Mesenchymal stem cell (in vitro differentiated cells and primary cell): ENCODE measurements at regions not wholly inside any gene's neighbourhood (a gene's known extent, or its start where the extent isn't known, plus 50 kb on each side); places are given as distances from the start of the nearest gene placed in this dataset.

ENCODE experiments used
- DNase-seq: peaks from one replicate; pipeline ENCODE4 v3.0.0-alpha.2; 2013
- H2AFZ ChIP-seq: one replicate; pipeline ENCODE4 v1.6.1; 2013; ENCODE audit warnings: low read depth, mild to moderate bottlenecking, control low read depth, inconsistent platforms, low read length, moderate library complexity
- H2AK5ac ChIP-seq: 2 replicates; pipeline ENCODE4 v1.6.1; 2013; ENCODE audit warnings: low read length, moderate library complexity, mild to moderate bottlenecking, inconsistent platforms; ENCODE audit not compliant: severe bottlenecking
- H2BK120ac ChIP-seq: one replicate; pipeline ENCODE4 v1.6.1; 2013; ENCODE audit warnings: low read depth, mild to moderate bottlenecking, inconsistent platforms, low read length, moderate library complexity
- H2BK12ac ChIP-seq, 2 experiments: one replicate each; pipeline ENCODE4 v1.6.1; 2013; ENCODE audit warnings: inconsistent platforms in 2 of 2, low read length in 2 of 2, mild to moderate bottlenecking in 2 of 2, moderate library complexity in 2 of 2, control low read depth in 1 of 2
- H2BK15ac ChIP-seq: one replicate; pipeline ENCODE4 v1.6.1; 2013; ENCODE audit warnings: mild to moderate bottlenecking, low read depth, inconsistent platforms; ENCODE audit not compliant: poor library complexity, severe bottlenecking
- H2BK5ac ChIP-seq: 2 replicates; pipeline ENCODE4 v1.6.1; 2013; ENCODE audit warnings: low read depth, mild to moderate bottlenecking, low read length, control low read depth, inconsistent platforms; ENCODE audit not compliant: poor library complexity, severe bottlenecking
- H3K14ac ChIP-seq, 2 experiments: one replicate each; pipeline ENCODE4 v1.6.1; 2013; ENCODE audit warnings: inconsistent platforms in 2 of 2, low read length in 2 of 2, control low read depth in 1 of 2, mild to moderate bottlenecking in 1 of 2, moderate library complexity in 1 of 2
- H3K18ac ChIP-seq, 2 experiments: one replicate each; pipeline ENCODE4 v1.6.1; 2013; ENCODE audit warnings: inconsistent platforms in 2 of 2, low read length in 2 of 2, control low read depth in 1 of 2, low read depth in 1 of 2, mild to moderate bottlenecking in 1 of 2
- H3K23ac ChIP-seq, 2 experiments: one replicate each; pipeline ENCODE4 v1.6.1; 2013; ENCODE audit warnings: inconsistent platforms in 2 of 2, low read length in 2 of 2, mild to moderate bottlenecking in 2 of 2, moderate library complexity in 2 of 2, control low read depth in 1 of 2
- H3K27ac ChIP-seq: 2 replicates; pipeline ENCODE4 v1.5.1; 2013; ENCODE audit warnings: mild to moderate bottlenecking, moderate library complexity, low read length, control low read depth, inconsistent platforms; ENCODE audit not compliant: poor library complexity, severe bottlenecking
- H3K27me3 ChIP-seq, 2 experiments: 2 replicates each; pipeline versions ENCODE4 v1.6.1 to v1.7.0; 2013; ENCODE audit warnings: low read length in 2 of 2, mild to moderate bottlenecking in 2 of 2, moderate library complexity in 2 of 2, control low read depth in 1 of 2, inconsistent platforms in 1 of 2; ENCODE audit not compliant: control insufficient read depth in 1 of 2, insufficient read depth in 1 of 2
- H3K36me3 ChIP-seq, 2 experiments: 2 replicates each; pipeline versions ENCODE4 v1.6.1 to v1.7.0; 2013; ENCODE audit warnings: low read length in 2 of 2, control low read depth in 1 of 2, inconsistent platforms in 1 of 2, low read depth in 1 of 2, mild to moderate bottlenecking in 1 of 2; ENCODE audit not compliant: insufficient read depth in 2 of 2, control insufficient read depth in 1 of 2
- H3K4ac ChIP-seq, 2 experiments: one replicate each; pipeline ENCODE4 v1.6.1; 2013; ENCODE audit warnings: inconsistent platforms in 2 of 2, low read length in 2 of 2, mild to moderate bottlenecking in 2 of 2, moderate library complexity in 2 of 2, control low read depth in 1 of 2, low read depth in 1 of 2
- H3K4me1 ChIP-seq: 2 replicates; pipeline ENCODE4 v1.6.1; 2013; ENCODE audit warnings: low read depth, low read length, control low read depth; ENCODE audit not compliant: control insufficient read depth, insufficient read depth
- H3K4me2 ChIP-seq: 2 replicates; pipeline ENCODE4 v1.6.1; 2013; ENCODE audit warnings: low read length, mild to moderate bottlenecking, inconsistent platforms; ENCODE audit not compliant: poor library complexity, severe bottlenecking
- H3K4me3 ChIP-seq, 2 experiments: 2 replicates each; pipeline versions ENCODE4 v1.5.1 to v1.7.0; 2013; ENCODE audit warnings: low read length in 2 of 2, mild to moderate bottlenecking in 2 of 2, control low read depth in 1 of 2, low read depth in 1 of 2; ENCODE audit not compliant: insufficient read depth in 1 of 2
- H3K79me1 ChIP-seq: replicated peaks from 2 replicates; pipeline ENCODE4 v1.6.1; 2013; ENCODE audit warnings: mild to moderate bottlenecking, control low read depth, low read length, inconsistent platforms; ENCODE audit not compliant: poor library complexity, severe bottlenecking
- H3K9ac ChIP-seq: 2 replicates; pipeline ENCODE4 v1.7.0; 2013; ENCODE audit warnings: mild to moderate bottlenecking, low read length, moderate library complexity
- H3K9me3 ChIP-seq: 2 replicates; pipeline ENCODE4 v1.7.0; 2013; ENCODE audit warnings: mild to moderate bottlenecking, low read length; ENCODE audit not compliant: control insufficient read depth
- H4K8ac ChIP-seq: one replicate; pipeline ENCODE4 v1.6.1; 2013; ENCODE audit warnings: inconsistent platforms, mild to moderate bottlenecking, low read length, moderate library complexity
- H4K91ac ChIP-seq: one replicate; pipeline ENCODE4 v1.6.1; 2013; ENCODE audit warnings: mild to moderate bottlenecking, low read length, inconsistent platforms
- WGBS: methylation state at CpG from one replicate; pipeline ENCODE4 v1.1.7; 2013; ENCODE audit warnings: mixed read lengths; 5-methylcytosine and 5-hydroxymethylcytosine counted together

- Histone ChIP-seq H3K4me2 (no peak overlapping the region), H3K14ac (no peak overlapping the region), H3K27me3 (no peaks in the 10 kb centered on the region), H2AK5ac (no peak overlapping the region), H3K79me1 (no peaks in the 10 kb centered on the region), H4K91ac (no peak overlapping the region), H3K27ac (no peak overlapping the region), H3K18ac (no peak overlapping the region), H2BK5ac (no peak overlapping the region), H2BK15ac (no peak overlapping the region), H3K4me1 (no peaks in the 10 kb centered on the region), H3K4me3 (no peak overlapping the region), H2BK12ac (no peak overlapping the region), H2BK120ac (no peak overlapping the region), H2AFZ (no peak overlapping the region), H3K9ac (no peak overlapping the region), H4K8ac (no peak overlapping the region), H3K36me3 (no peaks in the 10 kb centered on the region), H3K4ac (no peak overlapping the region), H3K9me3 (no peaks in the 10 kb centered on the region), H3K23ac (no peak overlapping the region)
- WGBS = 91% methylated on average over 1 of the region's 1 CpG
- DNase-seq = no peak
Measured at GRCh38 chr4:13142191-13142590, 341.9 kb downstream of the RAB28 start.

GRCh38 chr4:13137390-13137789 is 346.8 kb downstream of the RAB28 start:
- H3K14ac ChIP-seq = no peak overlapping the region
- no peak overlapping the region for H3K4me2 ChIP-seq
- H3K23ac ChIP-seq = no peak overlapping the region
- no peak overlapping the region for H2AK5ac ChIP-seq
- no peak overlapping the region for H2BK15ac ChIP-seq
- no peaks in the 10 kb centered on the region for H3K27me3 ChIP-seq
- no peaks in the 10 kb centered on the region for H3K36me3 ChIP-seq
- H3K4me3 ChIP-seq = no peak overlapping the region
- whole genome bisulfite sequencing = 90% methylated on average over 2 of the region's 2 CpGs
- H2BK120ac ChIP-seq = no peak overlapping the region
- H3K4ac ChIP-seq = no peak overlapping the region
- no peak overlapping the region for H2BK12ac ChIP-seq
- no peak overlapping the region for H2AFZ ChIP-seq
- no peak overlapping the region for H2BK5ac ChIP-seq
- no peak overlapping the region for H4K8ac ChIP-seq
- no peak overlapping the region for H3K18ac ChIP-seq
- H3K9ac ChIP-seq = no peak overlapping the region
- no peaks in the 10 kb centered on the region for H3K79me1 ChIP-seq
- no peaks in the 10 kb centered on the region for H3K4me1 ChIP-seq
- H3K9me3 ChIP-seq = no peaks in the 10 kb centered on the region
- H3K27ac ChIP-seq = no peak overlapping the region
- H4K91ac ChIP-seq = no peak overlapping the region
- no peak for DNase-seq

- 86% methylated on average over 4 of the region's 4 CpGs for WGBS
- no peak overlapping the region for H3K4ac ChIP-seq
- no peak overlapping the region for H3K27ac ChIP-seq
- no peak overlapping the region for H2AK5ac ChIP-seq
- no peak overlapping the region for H3K23ac ChIP-seq
- no peaks in the 10 kb centered on the region for H3K27me3 ChIP-seq
- H3K4me2 ChIP-seq = no peak overlapping the region
- no peak overlapping the region for H2BK15ac ChIP-seq
- no peaks in the 10 kb centered on the region for H3K36me3 ChIP-seq
- no peak overlapping the region for H2BK5ac ChIP-seq
- DNase-seq = no peak
- no peaks in the 10 kb centered on the region for H3K79me1 ChIP-seq
- H4K8ac ChIP-seq = no peak overlapping the region
- H3K9ac ChIP-seq = no peak overlapping the region
- no peak overlapping the region for H4K91ac ChIP-seq
- H2BK12ac ChIP-seq = no peak overlapping the region
- H3K4me1 ChIP-seq = no peaks in the 10 kb centered on the region
- H2BK120ac ChIP-seq = no peak overlapping the region
- no peak overlapping the region for H3K4me3 ChIP-seq
- no peak overlapping the region for H2AFZ ChIP-seq
- H3K14ac ChIP-seq = no peak overlapping the region
- no peaks in the 10 kb centered on the region for H3K9me3 ChIP-seq
- H3K18ac ChIP-seq = no peak overlapping the region
Measured at GRCh38 chr4:13133700-13134099, 350.4 kb downstream of the RAB28 start.

- Histone ChIP-seq H3K4me3 (no peak overlapping the region), H2BK15ac (no peak overlapping the region), H3K23ac (no peak overlapping the region), H2AK5ac (no peak overlapping the region), H3K4me1 (no peaks in the 10 kb centered on the region), H3K4ac (no peak overlapping the region), H3K79me1 (no peaks in the 10 kb centered on the region), H2BK120ac (no peak overlapping the region), H3K4me2 (no peak overlapping the region), H4K91ac (no peak overlapping the region), H3K36me3 (no peaks in the 10 kb centered on the region), H3K27me3 (peaks cover 0 to 5% of the 10 kb centered on the region in 2 experiments), H3K18ac (no peak overlapping the region), H2BK5ac (no peak overlapping the region), H4K8ac (no peak overlapping the region), H3K14ac (no peak overlapping the region), H2AFZ (no peak overlapping the region), H3K27ac (no peak overlapping the region), H3K9me3 (no peaks in the 10 kb centered on the region), H3K9ac (no peak overlapping the region), H2BK12ac (no peak overlapping the region)
- WGBS = 50% methylated on average over 2 of the region's 3 CpGs
- DNase-seq = no peak
Measured at GRCh38 chr4:13130848-13131247, 353.3 kb downstream of the RAB28 start.
